NCI-H1930 (cell line): ENCODE measurements at regions not wholly inside any gene's neighbourhood (a gene's known extent, or its start where the extent isn't known, plus 50 kb on each side); places are given as distances from the start of the nearest gene placed in this dataset.

Experiments
- DNase-seq, 2 experiments: peaks; one replicate each; lab custom pipeline; 2025; lab: John Stamatoyannopoulos, UW

GRCh38 chr2:150705357-150705756, 217.9 kb upstream of the RND3 start:
- no peak for DNase-seq

DNA sequence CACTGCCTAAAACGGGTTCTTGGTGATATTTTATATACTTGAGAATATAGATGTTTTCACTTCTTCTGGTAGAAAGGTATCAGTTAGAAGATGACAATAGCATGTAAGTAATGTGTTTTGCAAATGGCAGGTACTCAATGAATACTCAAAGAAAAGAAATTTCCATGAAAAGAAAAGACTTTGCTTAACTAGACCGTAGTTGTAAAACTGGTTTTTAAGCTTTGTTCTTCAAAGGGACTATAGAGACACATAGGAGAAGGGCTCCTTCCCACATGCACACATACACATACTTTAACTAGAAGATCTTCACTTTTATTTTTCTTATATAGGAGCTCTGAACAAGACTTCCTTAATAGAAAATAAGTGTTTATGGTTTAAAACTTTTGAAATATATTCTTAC, 215.3 kb upstream of the RND3 start:
- no peak for DNase-seq

- no peak for DNase-seq
Measured at GRCh38 chr2:150700666-150701580, 213.5 kb upstream of the RND3 start.

- no peak for DNase-seq
Measured at GRCh38 chr2:150699218-150699617, 211.8 kb upstream of the RND3 start.

GRCh38 chr2:150698016-150698661, 210.7 kb upstream of the RND3 start:
- DNase-seq: no peak

DNA sequence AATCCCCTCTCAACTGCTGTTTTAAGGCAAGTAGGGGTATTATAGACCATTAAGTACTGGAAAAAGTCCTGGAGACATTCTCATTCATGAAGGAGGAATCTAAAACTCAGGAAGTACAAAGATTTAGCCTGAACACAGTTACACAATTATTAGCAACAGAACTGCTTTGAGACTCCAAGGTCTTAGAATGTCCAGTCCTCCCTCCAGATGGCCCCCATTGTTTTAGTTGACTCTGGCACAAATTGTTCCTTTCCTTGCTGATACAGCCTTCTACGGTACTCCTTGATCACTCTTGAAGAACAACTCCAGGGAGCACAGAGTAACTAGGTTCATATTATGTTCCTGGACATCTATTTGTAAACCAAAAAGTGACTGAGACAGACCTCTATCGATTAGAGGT, 210.1 kb upstream of the RND3 start:
- DNase-seq: no peak

DNA sequence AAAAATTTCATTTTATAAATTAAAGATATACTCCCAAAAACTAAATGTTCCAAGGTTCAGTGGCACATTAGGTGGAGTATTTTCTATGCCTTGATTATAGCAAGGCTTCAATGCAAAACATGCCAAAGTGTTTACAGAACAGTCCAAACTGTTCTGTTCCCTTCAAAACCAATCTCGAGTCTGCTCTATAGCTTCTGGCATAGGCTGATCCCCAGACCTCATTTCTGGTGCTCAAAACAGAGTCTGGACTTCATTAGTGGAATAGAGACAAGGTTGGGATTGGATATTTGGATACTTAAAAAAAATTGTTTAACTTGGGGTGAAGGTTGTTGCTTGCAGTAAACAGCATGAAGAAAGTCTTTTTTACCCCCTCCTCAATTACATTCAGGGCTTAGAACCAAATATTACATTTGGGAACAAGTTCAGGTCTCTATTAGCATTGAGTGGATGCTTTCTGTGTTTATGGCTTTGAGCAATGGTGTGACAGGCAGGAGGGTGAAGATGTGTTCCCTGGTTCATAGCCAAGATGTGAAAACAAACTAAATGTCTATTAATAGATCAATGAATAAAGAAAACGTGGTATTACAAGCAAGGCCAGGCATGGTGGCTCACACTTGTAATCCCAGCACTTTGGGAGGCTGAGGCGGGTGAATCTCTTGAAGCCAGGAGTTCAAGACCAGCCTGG, 208.1 kb upstream of the RND3 start:
- DNase-seq: no peak

DNA sequence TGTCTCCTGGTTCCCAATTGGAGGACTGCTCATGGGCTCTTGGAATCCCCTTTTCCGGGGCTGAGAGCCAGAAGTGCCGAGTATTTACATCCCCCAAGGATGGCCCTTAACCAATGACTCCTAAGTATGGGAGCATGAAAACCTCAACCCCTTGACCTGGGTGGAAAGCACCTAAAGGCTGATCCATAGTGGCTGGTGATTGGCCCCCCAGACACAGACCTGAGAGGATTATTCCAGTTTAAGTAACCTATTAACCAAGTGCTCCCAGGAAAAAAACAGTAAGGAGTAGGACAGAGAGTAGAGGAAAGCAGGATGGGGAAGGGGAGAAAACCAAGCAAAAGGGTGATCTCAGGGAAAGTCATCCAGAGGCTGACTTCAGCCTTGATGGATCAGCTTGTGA, 206.1 kb upstream of the RND3 start:
- DNase-seq: no peak

DNA sequence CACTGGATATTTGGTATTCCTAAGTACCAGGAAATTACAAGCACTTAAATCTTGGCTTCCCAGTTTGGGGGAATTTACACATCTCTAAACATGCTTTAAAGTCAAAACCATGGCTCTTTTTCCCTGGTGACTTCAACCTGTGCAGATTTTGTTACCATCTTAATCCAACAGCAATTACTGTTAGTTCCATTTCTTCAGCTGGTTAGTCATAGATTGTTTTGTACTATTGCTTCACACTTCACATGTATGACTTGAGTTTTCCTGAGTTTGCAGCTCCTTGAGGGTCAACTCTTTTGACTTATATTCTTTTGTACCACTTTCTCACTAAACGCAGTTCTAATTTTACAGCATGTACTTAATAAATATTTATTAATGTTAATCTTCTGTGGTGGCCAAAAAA, 203.4 kb upstream of the RND3 start:
- DNase-seq: no peak

GRCh38 chr2:150690261-150690660, 202.8 kb upstream of the RND3 start:
- no peak for DNase-seq

DNA sequence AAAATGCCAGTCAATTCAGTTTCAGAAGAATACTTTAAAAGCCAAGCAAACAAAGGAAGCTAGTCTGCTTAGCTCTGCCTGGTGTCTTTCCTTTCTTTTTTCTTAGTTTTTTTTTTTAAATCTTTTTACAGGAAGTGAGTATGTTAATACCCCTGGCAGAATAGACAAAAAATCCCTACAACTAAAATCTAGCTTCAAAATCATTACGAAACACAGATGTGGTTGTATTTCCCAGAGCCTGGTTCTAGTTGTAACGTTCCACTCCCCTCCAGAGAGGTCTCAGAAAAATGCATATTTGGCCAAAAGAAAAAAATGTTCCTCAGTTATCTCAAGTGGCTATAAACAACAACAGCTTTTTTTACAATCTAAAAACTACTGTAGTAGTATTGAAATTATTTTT, 202.1 kb upstream of the RND3 start:
- DNase-seq: no peak

GRCh38 chr2:150688016-150688415, 200.5 kb upstream of the RND3 start:
- no peak for DNase-seq

- DNase-seq: no peak
Measured at GRCh38 chr2:150686391-150686790, 198.9 kb upstream of the RND3 start.

DNA sequence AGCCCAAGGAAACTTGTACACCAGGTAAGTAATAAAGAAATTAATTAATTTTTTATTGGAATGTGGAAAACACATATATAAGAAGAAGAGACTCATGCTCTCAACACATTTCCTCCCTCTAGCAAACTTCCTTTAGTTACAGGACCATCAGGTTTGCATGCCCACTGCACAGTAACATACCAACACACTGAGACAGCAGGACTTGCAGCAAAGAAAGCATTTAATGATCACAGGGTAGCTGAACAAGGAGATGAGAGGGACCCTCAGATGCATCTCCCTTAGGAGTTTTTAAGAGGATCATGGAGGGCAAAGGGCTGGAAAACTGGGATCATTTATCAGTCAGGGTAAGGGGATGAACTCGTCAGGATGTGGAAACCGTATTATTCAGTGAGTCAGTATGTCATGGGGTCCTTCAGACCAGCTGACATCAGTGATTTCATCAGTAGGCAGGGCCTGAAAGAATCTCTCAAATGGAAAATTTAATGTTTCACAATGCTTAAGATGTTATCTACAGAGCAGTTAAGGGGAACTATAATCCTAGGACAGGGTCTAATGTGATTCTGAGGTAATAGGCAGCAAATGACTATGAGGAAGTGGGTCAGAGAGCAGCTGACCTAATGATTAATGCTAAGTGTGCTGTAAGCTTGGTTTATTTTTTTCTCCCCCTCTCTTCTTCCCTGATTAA, 193.8 kb upstream of the RND3 start:
- no peak for DNase-seq

GRCh38 chr2:150679456-150680120, 192.1 kb upstream of the RND3 start:
- no peak for DNase-seq

GRCh38 chr2:150677551-150677950, 190.1 kb upstream of the RND3 start:
- DNase-seq: no peak

- no peak for DNase-seq
Measured at GRCh38 chr2:150676747-150677383, 189.4 kb upstream of the RND3 start.

GRCh38 chr2:150675807-150676206, 188.3 kb upstream of the RND3 start:
- no peak for DNase-seq

- DNase-seq: no peak
Measured at GRCh38 chr2:150674283-150674682, 186.8 kb upstream of the RND3 start.

GRCh38 chr2:150672311-150672710, 184.8 kb upstream of the RND3 start:
- DNase-seq: no peak

GRCh38 chr2:150669492-150669891, 182.0 kb upstream of the RND3 start:
- no peak for DNase-seq
